Thymus (tissue), 11 donors: ENCODE measurements at regions not wholly inside any gene's neighbourhood (a gene's known extent, or its start where the extent isn't known, plus 50 kb on each side); places are given as distances from the start of the nearest gene placed in this dataset.
"Not testable (repeated sequence)": the region's sequence is repeated elsewhere in the genome, so short reads cannot be mapped to it uniquely, and the experiment has no call there.

Experiments
- DNase-seq, 9 donors: peaks; one replicate each; pipeline ENCODE4 v3.0.0-alpha.2; 2013; ENCODE audit warnings: low spot score in 9 of 9, low read depth in 6 of 9, missing footprints in 1 of 9
- H3K27ac ChIP-seq, 2 donors: one replicate each; pipeline ENCODE4 v1.5.1; 2013; ENCODE audit warnings: control low read depth in 1 of 2, low read depth in 1 of 2, low read length in 1 of 2, mild to moderate bottlenecking in 1 of 2, moderate library complexity in 1 of 2
- H3K27me3 ChIP-seq, 2 donors: one replicate each; pipeline ENCODE4 v1.5.1; 2013; ENCODE audit warnings: low read length in 1 of 2; ENCODE audit not compliant: control insufficient read depth in 2 of 2, insufficient read depth in 1 of 2
- H3K36me3 ChIP-seq, 2 donors: one replicate each; pipeline ENCODE4 v1.5.1; 2013; ENCODE audit warnings: low read length in 1 of 2, mild to moderate bottlenecking in 1 of 2, moderate library complexity in 1 of 2; ENCODE audit not compliant: control insufficient read depth in 2 of 2, insufficient read depth in 2 of 2
- H3K4me1 ChIP-seq, 2 donors: one replicate each; pipeline ENCODE4 v1.5.1; 2013; ENCODE audit warnings: low read length in 2 of 2; ENCODE audit not compliant: control insufficient read depth in 2 of 2, insufficient read depth in 2 of 2
- H3K4me3 ChIP-seq, 2 donors: one replicate each; pipeline ENCODE4 v1.5.1; 2013; ENCODE audit warnings: low read length in 2 of 2, control low read depth in 1 of 2, mild to moderate bottlenecking in 1 of 2
- H3K9me3 ChIP-seq, 2 donors: one replicate each; pipeline ENCODE4 v1.5.1; 2013; ENCODE audit warnings: low read length in 1 of 2, mild to moderate bottlenecking in 1 of 2; ENCODE audit not compliant: control insufficient read depth in 2 of 2, insufficient read depth in 1 of 2
- WGBS: extraction: QIAGEN DNeasy Blood & Tissue Kit; methylation state at CpG from one replicate; pipeline ENCODE4 v1.1.7; 2013; 5-methylcytosine and 5-hydroxymethylcytosine counted together
- donor health status: healthy.

DNA sequence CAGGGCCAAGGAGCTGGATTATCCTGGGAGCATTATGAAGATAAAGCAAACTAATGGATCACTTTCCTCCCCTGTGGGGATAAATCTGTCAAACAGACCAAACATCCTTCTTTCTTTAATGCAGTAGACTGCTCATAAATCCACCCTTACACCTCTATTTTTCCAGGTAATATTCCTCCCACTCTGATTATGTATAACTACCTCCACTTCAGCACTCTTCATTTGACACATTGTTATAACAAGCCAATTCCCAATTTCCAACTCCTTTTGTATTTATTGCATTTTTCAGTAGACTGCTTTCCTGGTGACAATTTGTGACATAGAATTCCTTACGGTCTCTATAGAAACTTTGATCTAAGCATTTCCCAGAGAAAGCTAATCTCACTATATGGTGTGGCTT lies 115.0 kb upstream of the PRKG2 start:
- 0% methylated on average over 1 of the region's 1 CpG for WGBS
- Histone ChIP-seq H3K9me3 (no peaks in the 10 kb centered on the region), H3K36me3 (no peaks in the 10 kb centered on the region), H3K27me3 (no peaks in the 10 kb centered on the region), H3K27ac (no peak overlapping the region), H3K4me3 (no peak overlapping the region), H3K4me1 (no peaks in the 10 kb centered on the region)
- DNase-seq, result no peak

DNA sequence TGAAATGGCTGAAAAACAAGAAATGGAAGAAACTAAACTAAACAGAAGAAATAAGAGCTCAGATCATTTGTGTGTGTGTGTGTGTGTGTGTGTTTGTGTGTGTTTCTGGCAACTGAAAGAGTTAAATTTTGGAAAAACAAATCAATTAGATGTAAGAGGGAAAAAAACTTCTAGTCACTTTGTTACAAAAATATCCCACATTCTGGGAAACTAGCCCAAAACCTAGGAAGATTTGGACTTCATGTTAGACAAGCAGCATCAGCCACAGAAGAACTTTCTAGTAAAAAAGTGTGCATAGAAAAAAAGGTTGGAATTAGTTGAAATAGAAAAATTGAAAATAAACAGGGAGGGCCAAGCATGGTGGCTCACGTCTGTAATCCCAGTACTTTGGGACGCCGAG lies 111.6 kb upstream of the PRKG2 start:
- Histone ChIP-seq H3K27ac (no peak overlapping the region), H3K27me3 (no peaks in the 10 kb centered on the region), H3K36me3 (no peaks in the 10 kb centered on the region), H3K9me3 (no peaks in the 10 kb centered on the region), H3K4me3 (no peak overlapping the region), H3K4me1 (no peaks in the 10 kb centered on the region)
- DNase-seq, result no peak
- WGBS, result 99% methylated on average over 3 of the region's 3 CpGs

DNA sequence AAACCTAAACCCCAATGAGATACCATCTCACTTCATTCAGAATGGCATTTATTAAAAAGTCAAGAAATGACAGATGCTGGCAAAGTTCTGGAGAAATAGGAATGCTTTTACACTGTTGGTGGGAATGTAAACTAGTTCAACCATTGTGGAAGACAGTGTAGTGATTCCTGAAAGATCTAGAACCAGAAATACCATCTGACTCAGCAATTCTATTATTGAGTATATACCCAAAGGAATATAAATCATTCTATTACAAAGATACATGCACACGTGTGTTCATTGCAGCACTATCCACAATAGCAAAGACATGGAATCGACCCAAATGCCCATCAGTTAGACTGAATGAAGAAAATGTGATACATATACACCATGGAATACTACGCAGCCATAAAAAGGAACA lies 109.6 kb upstream of the PRKG2 start:
- not testable (repeated sequence) for H3K36me3 ChIP-seq, H3K27me3 ChIP-seq, H3K27ac ChIP-seq, H3K4me1 ChIP-seq, H3K4me3 ChIP-seq, H3K9me3 ChIP-seq, DNase-seq
- 91% methylated on average over 3 of the region's 3 CpGs for WGBS

DNA sequence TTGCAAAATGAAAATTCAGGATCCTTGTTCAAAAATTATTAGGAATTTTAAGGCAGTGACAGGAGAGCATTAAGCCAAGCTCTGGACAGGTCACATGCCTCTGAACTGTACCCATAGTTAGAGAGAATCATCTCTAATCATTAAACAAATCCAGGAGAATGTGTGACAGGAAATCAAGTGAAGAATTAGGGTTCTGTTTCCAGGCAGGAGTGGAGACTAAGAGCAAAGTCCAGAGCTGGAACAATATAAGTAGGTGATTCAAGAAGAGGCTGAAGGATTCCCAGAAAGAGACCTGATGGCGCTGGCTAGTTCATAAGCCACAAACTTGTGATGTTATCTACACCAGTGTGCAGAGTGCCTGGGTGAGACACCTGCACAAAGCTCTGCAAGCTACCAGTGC lies 104.6 kb upstream of the PRKG2 start:
- no peak for DNase-seq
- no peak overlapping the region for H3K27ac ChIP-seq
- H3K4me1 ChIP-seq, result no peaks in the 10 kb centered on the region
- no peaks in the 10 kb centered on the region for H3K36me3 ChIP-seq
- no peaks in the 10 kb centered on the region for H3K27me3 ChIP-seq
- no peak overlapping the region for H3K4me3 ChIP-seq
- WGBS, result 84% methylated on average over 1 of the region's 1 CpG
- no peaks in the 10 kb centered on the region for H3K9me3 ChIP-seq

GRCh38 chr4:81314897-81315470 lies 100.0 kb upstream of the PRKG2 start:
- no peaks in the 10 kb centered on the region for H3K9me3 ChIP-seq
- no peak for DNase-seq
- no peak overlapping the region for H3K4me3 ChIP-seq
- no peak overlapping the region for H3K27ac ChIP-seq
- no peaks in the 10 kb centered on the region for H3K27me3 ChIP-seq
- H3K4me1 ChIP-seq, result no peaks in the 10 kb centered on the region
- no peaks in the 10 kb centered on the region for H3K36me3 ChIP-seq
- WGBS, result 49% methylated on average over 3 of the region's 3 CpGs

DNA sequence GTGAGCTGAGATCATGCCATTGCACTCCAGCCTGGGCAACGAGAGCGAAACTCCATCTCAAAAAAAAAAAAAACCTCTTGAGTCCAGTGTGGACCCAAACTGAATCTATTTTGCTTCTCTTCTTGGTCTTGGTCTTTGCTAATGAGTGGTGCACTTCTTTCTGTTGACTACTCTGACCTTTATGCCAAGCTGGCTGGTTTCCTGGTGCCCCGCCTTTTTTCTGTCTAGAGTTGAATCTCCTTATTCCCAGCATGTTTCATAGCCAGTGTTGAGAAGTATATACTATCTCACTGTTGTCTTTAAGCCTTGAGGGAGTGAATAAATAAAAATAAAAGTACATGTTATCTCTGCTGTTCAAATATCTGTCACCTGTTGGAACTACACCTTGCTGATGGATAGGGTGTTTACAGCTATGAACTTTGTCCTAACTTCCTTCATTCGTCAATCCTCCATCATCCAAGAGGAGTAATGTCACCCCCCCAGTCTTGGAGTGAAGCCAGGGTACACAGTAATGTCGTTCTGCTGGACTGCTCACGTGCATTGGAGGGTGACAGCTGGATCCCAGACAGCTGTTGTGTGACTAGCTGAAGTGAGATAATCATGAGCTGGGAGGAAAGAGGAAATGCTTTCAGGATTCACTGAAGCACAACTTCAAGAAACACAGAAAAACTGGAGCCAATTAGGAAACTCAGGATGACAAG lies 99.3 kb upstream of the PRKG2 start:
- Histone ChIP-seq H3K4me3 (no peak overlapping the region), H3K4me1 (no peaks in the 10 kb centered on the region), H3K9me3 (no peaks in the 10 kb centered on the region), H3K27me3 (no peaks in the 10 kb centered on the region), H3K36me3 (no peaks in the 10 kb centered on the region), H3K27ac (no peak overlapping the region)
- 58% methylated on average over 6 of the region's 6 CpGs for WGBS
- DNase-seq, result peak in 2 of 9 donors; percentile 1

DNA sequence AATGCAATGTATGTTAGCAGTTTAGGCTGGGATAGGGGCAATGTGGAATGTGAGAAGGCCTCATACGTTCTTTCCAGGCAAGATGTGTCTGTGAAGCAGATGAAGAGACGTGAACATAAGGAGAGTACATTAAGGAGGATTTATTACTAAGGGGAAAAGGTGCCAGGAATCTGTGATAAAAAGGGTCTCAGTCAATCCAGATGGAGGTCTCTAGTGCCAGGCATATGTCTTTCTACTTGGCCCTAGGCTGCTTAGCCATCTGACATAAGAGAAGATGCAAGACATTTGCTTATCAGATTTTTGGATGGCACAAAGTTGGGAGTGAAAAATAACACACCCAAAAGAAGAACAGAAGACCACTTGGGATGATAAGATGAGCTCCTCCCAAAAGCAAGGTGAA lies 93.0 kb upstream of the PRKG2 start:
- H3K9me3 ChIP-seq, result no peaks in the 10 kb centered on the region
- 71% methylated on average over 2 of the region's 2 CpGs for WGBS
- H3K27me3 ChIP-seq, result no peaks in the 10 kb centered on the region
- H3K4me1 ChIP-seq, result no peaks in the 10 kb centered on the region
- no peak overlapping the region for H3K4me3 ChIP-seq
- H3K27ac ChIP-seq, result no peak overlapping the region
- no peaks in the 10 kb centered on the region for H3K36me3 ChIP-seq
- DNase-seq, result no peak

GRCh38 chr4:81304871-81305270 lies 89.8 kb upstream of the PRKG2 start:
- no peaks in the 10 kb centered on the region for H3K9me3 ChIP-seq

GRCh38 chr4:81300352-81300751 lies 85.3 kb upstream of the PRKG2 start:
- WGBS, result 98% methylated on average over 4 of the region's 4 CpGs
- H3K4me3 ChIP-seq, H3K4me1 ChIP-seq, H3K36me3 ChIP-seq, H3K27ac ChIP-seq, H3K27me3 ChIP-seq, H3K9me3 ChIP-seq, DNase-seq: not testable (repeated sequence)

More at GRCh38 chr4:81304871-81305270, 89.8 kb upstream of the PRKG2 start:
- DNase-seq, result no peak
- H3K27ac ChIP-seq, result no peak overlapping the region
- no peaks in the 10 kb centered on the region for H3K4me1 ChIP-seq
- no peak overlapping the region for H3K4me3 ChIP-seq
- H3K36me3 ChIP-seq, result no peaks in the 10 kb centered on the region
- WGBS, result 98% methylated on average over 4 of the region's 4 CpGs
- no peaks in the 10 kb centered on the region for H3K27me3 ChIP-seq
